H9 (cell line): ENCODE measurements at regions not wholly inside any gene's neighbourhood (a gene's known extent, or its start where the extent isn't known, plus 50 kb on each side); places are given as distances from the start of the nearest gene placed in this dataset.

ENCODE experiments used
- DNase-seq: peaks from one replicate; pipeline ENCODE4 v3.0.0-alpha.2; 2017
- H2AFZ ChIP-seq: one replicate; pipeline ENCODE4 v1.6.1; 2013; ENCODE audit warnings: mild to moderate bottlenecking, low read length, control low read depth, moderate library complexity
- H2AK5ac ChIP-seq: 2 replicates; pipeline ENCODE4 v1.6.1; 2013; ENCODE audit warnings: low read length, control low read depth, mixed read lengths; ENCODE audit not compliant: insufficient read length
- H2BK120ac ChIP-seq: one replicate; pipeline ENCODE4 v1.6.1; 2013; ENCODE audit warnings: low read depth, mild to moderate bottlenecking, low read length, control low read depth, inconsistent platforms; ENCODE audit not compliant: poor library complexity, severe bottlenecking
- H2BK12ac ChIP-seq: 2 replicates; pipeline ENCODE4 v1.6.1; 2013; ENCODE audit warnings: low read length, control low read depth, mixed read lengths, low read depth; ENCODE audit not compliant: insufficient read length
- H2BK15ac ChIP-seq: 2 replicates; pipeline ENCODE4 v1.6.1; 2013; ENCODE audit warnings: low read depth, low read length, control low read depth
- H2BK20ac ChIP-seq: one replicate; pipeline ENCODE4 v1.6.1; 2013; ENCODE audit warnings: low read depth, mild to moderate bottlenecking, low read length, control low read depth, inconsistent platforms; ENCODE audit not compliant: poor library complexity, severe bottlenecking
- H2BK5ac ChIP-seq: 2 replicates; pipeline ENCODE4 v1.6.1; 2013; ENCODE audit warnings: low read length, control low read depth, mixed read lengths; ENCODE audit not compliant: insufficient read length
- H3K14ac ChIP-seq: 2 replicates; pipeline ENCODE4 v1.6.1; 2013; ENCODE audit warnings: low read length, control low read depth; ENCODE audit not compliant: insufficient read depth
- H3K18ac ChIP-seq: 2 replicates; pipeline ENCODE4 v1.6.1; 2013; ENCODE audit warnings: low read depth, mild to moderate bottlenecking, mixed read lengths, low read length, control low read depth; ENCODE audit not compliant: insufficient read length
- H3K23ac ChIP-seq: 2 replicates; pipeline ENCODE4 v1.6.1; 2013; ENCODE audit warnings: low read length, control low read depth, mixed read lengths, low read depth; ENCODE audit not compliant: insufficient read length
- H3K23me2 ChIP-seq: 2 replicates; pipeline ENCODE4 v1.6.1; 2013; ENCODE audit warnings: low read depth, mild to moderate bottlenecking, mixed read lengths, low read length, control low read depth; ENCODE audit not compliant: insufficient read length, poor library complexity, severe bottlenecking
- H3K27ac ChIP-seq: 2 replicates; pipeline ENCODE4 v1.5.1; 2013; ENCODE audit warnings: low read length, control low read depth, mixed read lengths, low read depth; ENCODE audit not compliant: insufficient read length
- H3K27me3 ChIP-seq: 2 replicates; pipeline ENCODE4 v1.6.1; 2013; ENCODE audit warnings: low read length, control low read depth, inconsistent platforms; ENCODE audit not compliant: insufficient read depth
- H3K4ac ChIP-seq: 2 replicates; pipeline ENCODE4 v1.6.1; 2013; ENCODE audit warnings: low read depth, mild to moderate bottlenecking, control low read depth, inconsistent platforms, low read length, moderate library complexity
- H3K4me1 ChIP-seq: 2 replicates; pipeline ENCODE4 v1.6.1; 2013; ENCODE audit warnings: low read length, control low read depth, inconsistent platforms; ENCODE audit not compliant: insufficient read depth
- H3K4me2 ChIP-seq: 2 replicates; pipeline ENCODE4 v1.6.1; 2013; ENCODE audit warnings: low read length, control low read depth, mixed read lengths; ENCODE audit not compliant: insufficient read length, insufficient read depth
- H3K56ac ChIP-seq: 2 replicates; pipeline ENCODE4 v1.6.1; 2013; ENCODE audit warnings: low read depth, mild to moderate bottlenecking, mixed read lengths, low read length, control low read depth; ENCODE audit not compliant: insufficient read length
- H3K79me1 ChIP-seq: 2 replicates; pipeline ENCODE4 v1.6.1; 2013; ENCODE audit warnings: low read depth, mild to moderate bottlenecking, moderate library complexity, low read length, control low read depth, inconsistent platforms; ENCODE audit not compliant: insufficient read depth, poor library complexity, severe bottlenecking
- H3K79me2 ChIP-seq: 2 replicates; pipeline ENCODE4 v1.6.1; 2013; ENCODE audit warnings: low read length, control low read depth, inconsistent platforms; ENCODE audit not compliant: insufficient read depth
- H3K9ac ChIP-seq: 2 replicates; pipeline ENCODE4 v1.6.1; 2013; ENCODE audit warnings: low read length, control low read depth, mixed read lengths; ENCODE audit not compliant: insufficient read length; ENCODE audit errors: extremely low read depth
- H3K9me3 ChIP-seq: one replicate; pipeline ENCODE4 v1.6.1; 2013; ENCODE audit warnings: low read depth, low read length, inconsistent platforms; ENCODE audit not compliant: control insufficient read depth
- H3T11ph ChIP-seq: one replicate; pipeline ENCODE4 v1.6.1; 2013; ENCODE audit warnings: mild to moderate bottlenecking, low read length, control low read depth, inconsistent platforms
- H4K20me1 ChIP-seq: one replicate; pipeline ENCODE4 v1.6.1; 2013; ENCODE audit not compliant: control insufficient read depth, insufficient read length, insufficient read depth
- H4K5ac ChIP-seq: 2 replicates; pipeline ENCODE4 v1.6.1; 2013; ENCODE audit warnings: low read depth, mild to moderate bottlenecking, mixed read lengths, low read length, control low read depth; ENCODE audit not compliant: insufficient read length
- H4K8ac ChIP-seq: replicated peaks from 2 replicates; pipeline ENCODE4 v1.6.1; 2013; ENCODE audit warnings: low read length, control low read depth, mixed read lengths, low read depth; ENCODE audit not compliant: insufficient read length
- H4K91ac ChIP-seq: 2 replicates; pipeline ENCODE4 v1.6.1; 2013; ENCODE audit warnings: low read depth, mild to moderate bottlenecking, moderate library complexity, mixed read lengths, low read length, control low read depth; ENCODE audit not compliant: insufficient read length
- H3K27ac Mint-ChIP-seq, 3 experiments: 2 replicates in 2 of 3; 3 replicates in 1 of 3; pipeline ENCODE4 v1.8.0; 2020 to 2021; ENCODE audit warnings: mixed read lengths in 3 of 3, mild to moderate bottlenecking in 1 of 3, moderate library complexity in 1 of 3
- H3K27me3 Mint-ChIP-seq: 2 replicates; pipeline ENCODE4 v1.8.0; 2021; ENCODE audit warnings: low read depth, mild to moderate bottlenecking, moderate library complexity, mixed read lengths
- H3K36me3 Mint-ChIP-seq, 3 experiments: 2 replicates in 2 of 3; 3 replicates in 1 of 3; pipeline ENCODE4 v1.8.0; 2020 to 2021; ENCODE audit warnings: low read depth in 3 of 3, mixed read lengths in 3 of 3; ENCODE audit not compliant: insufficient read depth in 1 of 3
- H3K4me1 Mint-ChIP-seq, 2 experiments: 2 replicates each; pipeline ENCODE4 v1.8.0; 2020; ENCODE audit warnings: mixed read lengths in 2 of 2
- H3K4me3 Mint-ChIP-seq, 2 experiments: 2 replicates in 1 of 2; 3 replicates in 1 of 2; pipeline ENCODE4 v1.8.0; 2020 to 2021; ENCODE audit warnings: mild to moderate bottlenecking in 2 of 2, mixed read lengths in 2 of 2, moderate library complexity in 1 of 2
- H3K9me3 Mint-ChIP-seq, 2 experiments: 2 replicates in 1 of 2; 3 replicates in 1 of 2; pipeline ENCODE4 v1.8.0; 2020; ENCODE audit warnings: mild to moderate bottlenecking in 2 of 2, mixed read lengths in 2 of 2, moderate library complexity in 1 of 2
- CTCF ChIP-seq: fragments of 200-600 bp; sonication (generic); conservative IDR thresholded peaks from 3 replicates; pipeline ENCODE4 v1.8.0; 2021; ENCODE audit warnings: antibody characterized with exemption, mild to moderate bottlenecking
- WGBS: extraction: QIAGEN DNeasy Blood & Tissue Kit; methylation state at CpG from one replicate; pipeline ENCODE4 v1.1.7; 2013; ENCODE audit warnings: missing lambda C conversion rate, low lambda C conversion rate, mixed read lengths; ENCODE audit not compliant: insufficient read length; ENCODE audit errors: extremely low coverage; 5-methylcytosine and 5-hydroxymethylcytosine counted together

GRCh38 chr5:44486591-44486990, 97.4 kb upstream of the FGF10 start:
- no CpG with 5 or more reads among the region's 1 CpG for WGBS
- no peak overlapping the region for H3K4me3 Mint-ChIP-seq
- no peak overlapping the region for H4K91ac ChIP-seq

More at GRCh38 chr5:44486591-44486990, 97.4 kb upstream of the FGF10 start:
- H2BK12ac ChIP-seq = no peak overlapping the region
- H3K4ac ChIP-seq = no peak overlapping the region
- no peak overlapping the region for H3K23ac ChIP-seq
- H3K4me1 ChIP-seq = peaks cover 3% of the 10 kb centered on the region; the same call in 1 of the 2 replicates
- no peaks in the 10 kb centered on the region for H4K20me1 ChIP-seq
- Mint-ChIP-seq H3K9me3 (peaks cover 0 to 2% of the 10 kb centered on the region in 2 experiments; a peak in 1 of 5 replicates), H3K27ac (no peak overlapping the region), H3K4me1 (peaks cover 12% of the 10 kb centered on the region in 2 experiments), H3K36me3 (0 out of 7 replicates have a peak, but pooled peaks cover 0 to 3% (median 0%) of the 10 kb centered on the region in 3 experiments), H3K27me3 (no peaks in the 10 kb centered on the region)
- H3K79me1 ChIP-seq = no peaks in the 10 kb centered on the region
- H3K9ac ChIP-seq = no peak overlapping the region
- TF ChIP-seq CTCF = no peak
- H3K27me3 ChIP-seq = no peaks in the 10 kb centered on the region
- no peak overlapping the region for H2AFZ ChIP-seq
- H2BK5ac ChIP-seq = no peak overlapping the region
- no peak overlapping the region for H2BK15ac ChIP-seq
- H2BK20ac ChIP-seq = no peak overlapping the region
- no peaks in the 10 kb centered on the region for H3K23me2 ChIP-seq
- no peaks in the 10 kb centered on the region for H3K79me2 ChIP-seq
- H4K5ac ChIP-seq = no peak overlapping the region
- DNase-seq = no peak
- H2AK5ac ChIP-seq = no peak overlapping the region
- H3K56ac ChIP-seq = no peak overlapping the region
- no peak overlapping the region for H3K18ac ChIP-seq
- no peak overlapping the region for H3K4me2 ChIP-seq
- no peak overlapping the region for H2BK120ac ChIP-seq
- no peak overlapping the region for H3T11ph ChIP-seq
- no peak overlapping the region for H3K14ac ChIP-seq
- H3K9me3 ChIP-seq = no peaks in the 10 kb centered on the region
- H4K8ac ChIP-seq = no peak overlapping the region
- no peak overlapping the region for H3K27ac ChIP-seq
